Activated CD8-positive, alpha-beta memory T cell treated with anti-CD3 and anti-CD28 coated beads, Interleukin-2, amount 50 U/mL, for 48 hours (primary cell): ENCODE measurements at regions not wholly inside any gene's neighbourhood (a gene's known extent, or its start where the extent isn't known, plus 50 kb on each side); places are given as distances from the start of the nearest gene placed in this dataset.

Experiments used
- DNase-seq: peaks from one replicate; pipeline ENCODE4 v3.0.0-alpha.2; 2020

DNA sequence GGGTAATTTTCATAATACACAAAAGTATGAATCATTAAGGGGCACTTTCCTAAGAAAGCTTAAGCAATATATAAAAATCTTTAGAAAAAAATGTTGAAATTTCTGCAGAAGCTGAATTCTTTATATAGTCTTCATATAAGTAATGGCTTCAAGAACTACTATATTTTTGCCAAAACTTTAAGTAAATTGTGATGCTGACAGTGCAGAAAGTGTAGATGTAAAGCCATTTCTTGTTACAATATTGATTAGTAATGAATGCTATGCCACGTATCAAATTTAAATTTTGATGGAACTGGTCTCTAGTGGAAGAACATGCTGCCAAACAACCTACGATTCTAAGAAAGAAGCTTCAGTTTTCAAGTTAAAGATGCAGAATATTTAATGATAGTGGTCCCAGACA is 1210.0 kb downstream of the SLITRK1 start:
- DNase-seq, result no peak

GRCh38 chr13:82664183-82664582 is 1218.1 kb downstream of the SLITRK1 start:
- no peak for DNase-seq

GRCh38 chr13:82661126-82661525 is 1221.1 kb downstream of the SLITRK1 start:
- DNase-seq, result no peak

DNA sequence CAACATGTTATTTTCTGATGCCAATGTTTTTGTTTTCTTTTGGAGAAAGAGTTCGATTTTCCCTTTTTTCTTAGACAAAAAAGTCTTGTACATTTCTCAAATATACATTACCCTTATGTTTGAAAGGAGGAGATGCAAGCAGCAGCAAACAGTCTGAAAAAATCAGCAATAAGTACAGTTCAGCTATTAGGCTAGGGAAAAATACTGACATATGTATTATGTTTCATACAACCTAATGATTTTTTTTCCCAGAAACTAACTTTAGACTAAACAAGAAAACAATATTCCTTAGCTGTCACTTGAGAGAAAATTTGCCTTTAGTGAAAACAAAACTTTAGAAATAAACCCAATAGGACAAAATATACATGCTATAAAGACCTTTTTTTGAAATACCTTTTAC is 1223.5 kb downstream of the SLITRK1 start:
- no peak for DNase-seq

GRCh38 chr13:82657471-82657870 is 1224.8 kb downstream of the SLITRK1 start:
- no peak for DNase-seq

GRCh38 chr13:82654861-82655855 is 1227.1 kb downstream of the SLITRK1 start:
- no peak for DNase-seq

- no peak for DNase-seq
Observed at GRCh38 chr13:82654143-82654542, 1228.1 kb downstream of the SLITRK1 start.

- DNase-seq, result no peak
Observed at GRCh38 chr13:82647540-82647939, 1234.7 kb downstream of the SLITRK1 start.

GRCh38 chr13:82636119-82636518 is 1246.2 kb downstream of the SLITRK1 start:
- DNase-seq, result no peak

DNA sequence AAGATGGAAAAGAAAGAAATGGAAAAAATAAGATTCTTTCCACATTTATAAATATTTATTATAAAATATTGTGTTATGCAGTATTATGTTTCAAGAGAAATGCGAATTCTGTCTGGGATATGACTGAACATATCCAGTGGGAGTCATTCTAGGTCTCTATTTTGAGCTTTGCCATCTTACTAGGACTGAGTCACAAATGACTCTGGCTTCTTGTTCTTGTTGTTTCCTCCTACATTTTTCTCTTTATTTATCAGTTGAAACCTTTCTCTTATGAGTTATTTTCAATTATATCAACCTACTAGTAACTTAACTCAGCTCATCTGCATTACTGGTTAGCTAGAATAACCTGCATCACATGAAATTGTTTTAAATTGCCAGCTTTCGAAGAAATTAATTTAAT is 1247.3 kb downstream of the SLITRK1 start:
- no peak for DNase-seq

DNA sequence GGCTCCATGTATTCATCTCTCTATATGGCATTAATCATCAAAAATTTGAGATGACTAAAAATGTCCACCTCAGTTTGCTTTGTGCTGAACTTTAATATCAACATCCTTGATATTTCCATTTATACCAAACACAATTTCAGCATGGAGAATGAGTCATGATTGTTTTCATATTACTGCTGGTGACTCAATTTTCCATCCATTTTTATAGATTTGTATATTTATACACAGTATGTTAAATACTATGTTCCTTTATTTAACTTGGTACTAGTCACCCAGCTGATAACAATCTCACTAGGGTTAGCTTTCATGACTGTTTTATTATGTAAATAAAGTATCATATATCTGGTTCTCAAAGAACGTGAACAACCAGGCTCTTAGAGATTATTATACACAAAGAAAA is 1255.1 kb downstream of the SLITRK1 start:
- no peak for DNase-seq

GRCh38 chr13:82625717-82626116 is 1256.6 kb downstream of the SLITRK1 start:
- DNase-seq, result no peak

DNA sequence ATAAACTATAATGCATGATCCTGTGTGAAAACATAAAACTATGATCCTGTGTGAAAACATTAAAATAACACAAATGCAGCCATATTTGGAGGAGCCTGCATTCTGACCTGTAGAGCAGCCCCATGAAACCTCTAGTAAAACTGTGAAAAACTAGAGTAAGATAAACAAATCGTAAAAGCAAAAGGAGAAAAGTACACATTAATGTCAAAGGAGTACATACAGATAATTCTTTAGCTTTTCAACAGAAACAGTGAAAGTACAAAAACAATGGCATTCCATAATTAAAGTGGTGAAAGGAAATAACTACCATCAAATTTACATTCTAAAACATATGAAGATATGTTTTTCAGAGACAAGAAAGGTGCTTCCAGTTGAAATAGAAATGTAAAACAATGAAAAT is 1267.2 kb downstream of the SLITRK1 start:
- no peak for DNase-seq

DNA sequence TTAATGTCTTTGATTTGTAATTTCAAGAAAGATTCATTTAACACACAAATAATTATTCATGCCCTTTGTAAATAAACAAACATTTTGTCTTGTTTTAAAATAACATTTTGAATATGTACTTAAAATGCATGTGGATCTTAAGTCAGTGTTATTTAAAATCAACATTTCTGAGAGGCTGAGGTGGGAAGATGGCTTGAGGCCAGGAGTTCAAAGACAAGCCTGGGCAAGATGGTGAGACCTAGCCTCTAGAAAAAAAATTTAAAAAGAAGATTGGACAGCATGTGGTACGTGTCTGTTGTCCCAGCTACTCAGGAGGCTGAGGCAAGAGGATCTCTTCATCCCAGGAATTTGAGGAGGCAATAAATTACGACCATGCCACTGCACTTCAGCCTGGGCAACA is 1268.2 kb downstream of the SLITRK1 start:
- DNase-seq, result no peak

DNA sequence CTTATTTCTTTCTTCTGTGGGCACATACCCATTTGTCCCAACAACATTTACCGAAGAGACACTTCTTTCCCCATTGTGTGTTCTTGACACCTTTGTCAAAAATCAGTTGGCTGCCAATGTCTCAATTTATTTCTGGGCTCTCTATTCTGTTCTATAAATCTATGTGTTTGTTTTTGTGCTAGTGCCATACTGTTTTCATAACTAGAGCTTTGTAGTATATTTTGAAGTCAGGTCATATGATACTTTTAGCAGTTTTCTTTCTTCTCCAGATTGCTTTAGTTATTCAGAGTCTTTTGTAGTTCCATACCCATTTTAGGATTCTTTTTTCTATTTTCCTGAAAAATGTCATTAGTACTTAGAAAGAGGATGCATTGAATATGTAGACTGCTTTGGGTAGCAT is 1276.3 kb downstream of the SLITRK1 start:
- no peak for DNase-seq

DNA sequence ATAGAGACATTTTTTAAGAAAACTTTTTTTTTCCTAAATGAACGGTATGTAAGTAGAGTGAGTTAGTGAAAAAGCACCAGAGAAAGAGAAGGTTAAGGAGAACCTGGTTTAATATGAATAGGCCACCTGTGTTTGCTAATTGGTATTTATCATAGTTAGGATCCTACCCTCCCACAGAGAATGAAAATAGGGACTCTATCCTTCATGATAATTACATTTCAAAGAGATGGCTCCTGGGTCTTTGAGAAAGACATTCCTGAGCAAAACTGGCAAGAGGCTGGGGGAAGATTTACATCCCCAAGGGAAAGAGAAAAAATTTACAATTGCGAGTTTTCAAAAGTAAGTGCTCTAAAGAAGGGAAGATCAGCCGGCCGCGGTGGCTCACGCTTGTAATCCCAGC is 1284.5 kb downstream of the SLITRK1 start:
- no peak for DNase-seq

DNA sequence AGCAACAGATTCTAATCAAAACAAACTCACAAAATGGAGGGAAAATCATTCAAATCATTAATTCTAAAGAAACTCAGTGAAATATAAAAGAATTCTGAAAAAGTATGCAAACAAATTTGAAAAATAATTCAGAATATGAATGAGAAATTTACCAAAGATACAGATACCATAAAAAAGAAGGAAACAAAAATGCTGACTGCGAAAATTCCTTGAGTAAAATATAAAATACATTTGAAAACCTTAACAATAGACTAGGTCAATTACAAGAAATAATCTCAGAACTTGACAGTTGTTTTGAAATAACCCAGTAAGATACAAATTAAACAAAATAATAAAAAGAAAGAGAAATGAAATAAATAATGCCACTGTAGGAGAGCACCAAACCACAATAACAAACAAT is 1289.0 kb downstream of the SLITRK1 start:
- DNase-seq, result no peak

DNA sequence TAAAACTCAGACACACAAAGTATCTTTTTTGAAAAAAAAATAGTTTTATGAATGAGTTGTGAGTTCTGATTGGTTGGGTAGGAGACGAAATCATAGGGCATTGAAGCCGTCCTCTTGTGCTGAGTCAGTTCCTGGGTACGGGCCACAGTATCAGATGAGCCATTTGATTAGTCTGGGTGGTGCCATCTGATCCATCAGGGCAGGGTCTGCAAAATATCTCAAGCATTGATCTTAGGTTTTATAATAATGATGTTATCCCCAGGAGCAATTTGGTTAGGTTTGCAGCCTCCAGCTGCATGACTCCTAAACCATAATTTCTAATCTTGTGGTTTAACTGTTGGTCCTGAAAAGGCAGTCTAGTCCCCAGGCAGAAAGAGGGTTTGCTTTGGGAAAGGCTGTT is 1310.6 kb downstream of the SLITRK1 start:
- no peak for DNase-seq

- no peak for DNase-seq
Observed at GRCh38 chr13:82569581-82569980, 1312.7 kb downstream of the SLITRK1 start.

DNA sequence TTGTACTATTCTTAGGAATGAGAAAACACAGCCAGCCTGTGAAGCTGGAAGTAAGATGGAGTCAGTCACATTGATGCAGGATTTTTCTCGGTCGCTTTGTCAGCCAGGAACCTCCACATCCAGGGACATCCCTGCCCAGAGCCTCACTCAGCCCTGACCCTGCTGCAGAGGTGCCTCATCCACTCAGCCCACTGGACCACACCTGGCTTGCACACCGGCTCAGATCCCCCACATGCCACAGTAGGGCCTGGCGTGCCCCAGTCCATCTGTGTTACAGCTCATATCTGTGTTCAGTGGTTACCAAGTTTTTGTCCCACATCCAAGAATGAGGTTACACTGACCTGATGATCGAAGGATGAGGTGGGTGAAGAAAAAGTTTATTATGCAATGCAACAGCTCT is 1315.4 kb downstream of the SLITRK1 start:
- no peak for DNase-seq

- DNase-seq, result no peak
Observed at GRCh38 chr13:82565201-82565600, 1317.1 kb downstream of the SLITRK1 start.

- no peak for DNase-seq
Observed at GRCh38 chr13:82560889-82561288, 1321.4 kb downstream of the SLITRK1 start.

GRCh38 chr13:82522872-82523271 is 1359.4 kb downstream of the SLITRK1 start:
- no peak for DNase-seq

- DNase-seq, result no peak
Observed at GRCh38 chr13:82506805-82507414, 1375.4 kb downstream of the SLITRK1 start.
